ENCODE measurements at regions not wholly inside any gene's neighbourhood (a gene's known extent, or its start where the extent isn't known, plus 50 kb on each side); places are given as distances from the start of the nearest gene placed in this dataset.

- DNase-seq: no peak
- intact Hi-C loops (cut with DNase I): no loop called here
Observed at GRCh38 chr4:14078326-14078725, 450.8 kb upstream of the BOD1L1 start.

GRCh38 chr4:14079601-14080000, 452.1 kb upstream of the BOD1L1 start:
- no peak for DNase-seq

GRCh38 chr4:14083150-14083549, 455.6 kb upstream of the BOD1L1 start:
- DNase-seq: no peak
- intact Hi-C loops (cut with DNase I): no loop called here

More at GRCh38 chr4:14079601-14080000, 452.1 kb upstream of the BOD1L1 start:
- intact Hi-C loops (cut with DNase I): no loop called here

- no peak for DNase-seq
- intact Hi-C loops (cut with DNase I): no loop called here
Observed at GRCh38 chr4:14084598-14084997, 457.1 kb upstream of the BOD1L1 start.

GRCh38 chr4:14087459-14087858, 459.9 kb upstream of the BOD1L1 start:
- DNase-seq: no peak
- intact Hi-C loops (cut with DNase I): no loop called here

- intact Hi-C loops (cut with DNase I): no loop called here
- DNase-seq: no peak
Observed at GRCh38 chr4:14087921-14088320, 460.4 kb upstream of the BOD1L1 start.

- no peak for DNase-seq
- intact Hi-C loops (cut with DNase I): no loop called here
Observed at GRCh38 chr4:14091531-14091930, 464.0 kb upstream of the BOD1L1 start.

GRCh38 chr4:14091966-14092365, 464.4 kb upstream of the BOD1L1 start:
- intact Hi-C loops (cut with DNase I): no loop called here
- no peak for DNase-seq

GRCh38 chr4:14092741-14093140, 465.2 kb upstream of the BOD1L1 start:
- intact Hi-C loops (cut with DNase I): no loop called here
- DNase-seq: no peak

- no peak for DNase-seq
- intact Hi-C loops (cut with DNase I): no loop called here
Observed at GRCh38 chr4:14095831-14096230, 468.3 kb upstream of the BOD1L1 start.

GRCh38 chr4:14096396-14096965, 469.0 kb upstream of the BOD1L1 start:
- DNase-seq: peak in 1 of 10 donors; percentile 10
- intact Hi-C loops (cut with DNase I): no loop called here

- intact Hi-C loops (cut with DNase I): no loop called here
- DNase-seq: no peak
Observed at GRCh38 chr4:14100349-14100748, 472.8 kb upstream of the BOD1L1 start.

GRCh38 chr4:14110407-14110806, 482.9 kb upstream of the BOD1L1 start:
- intact Hi-C loops (cut with DNase I): no loop called here

GRCh38 chr4:14111730-14112181, 484.2 kb upstream of the BOD1L1 start:
- no peak for DNase-seq
- intact Hi-C loops (cut with DNase I): no loop called here

More at GRCh38 chr4:14110407-14110806, 482.9 kb upstream of the BOD1L1 start:
- no peak for DNase-seq

GRCh38 chr4:14115106-14115505, 487.6 kb upstream of the BOD1L1 start:
- intact Hi-C loops (cut with DNase I): no loop called here

GRCh38 chr4:14117575-14118238, 490.2 kb upstream of the BOD1L1 start:
- no peak for DNase-seq
- intact Hi-C loops (cut with DNase I): no loop called here

More at GRCh38 chr4:14115106-14115505, 487.6 kb upstream of the BOD1L1 start:
- no peak for DNase-seq

- intact Hi-C loops (cut with DNase I): no loop called here
Observed at GRCh38 chr4:14124816-14125215, 497.3 kb upstream of the BOD1L1 start.

GRCh38 chr4:14125375-14126129, 498.0 kb upstream of the BOD1L1 start:
- DNase-seq: no peak
- intact Hi-C loops (cut with DNase I): no loop called here

More at GRCh38 chr4:14124816-14125215, 497.3 kb upstream of the BOD1L1 start:
- DNase-seq: no peak

GRCh38 chr4:14130551-14130950, 503.0 kb upstream of the BOD1L1 start:
- intact Hi-C loops (cut with DNase I): no loop called here

GRCh38 chr4:14131335-14131734, 503.8 kb upstream of the BOD1L1 start:
- intact Hi-C loops (cut with DNase I): no loop called here
- no peak for DNase-seq

More at GRCh38 chr4:14130551-14130950, 503.0 kb upstream of the BOD1L1 start:
- no peak for DNase-seq

GRCh38 chr4:14132301-14132700, 504.8 kb upstream of the BOD1L1 start:
- no peak for DNase-seq
- intact Hi-C loops (cut with DNase I): no loop called here

GRCh38 chr4:14138106-14138505, 510.6 kb upstream of the BOD1L1 start:
- intact Hi-C loops (cut with DNase I): no loop called here
- DNase-seq: no peak
